ENCODE measurements at regions not wholly inside any gene's neighbourhood (a gene's known extent, or its start where the extent isn't known, plus 50 kb on each side); places are given as distances from the start of the nearest gene placed in this dataset.
A peak's percentile ranks its signal among the peaks of the same experiment; 100 is the strongest.

DNA sequence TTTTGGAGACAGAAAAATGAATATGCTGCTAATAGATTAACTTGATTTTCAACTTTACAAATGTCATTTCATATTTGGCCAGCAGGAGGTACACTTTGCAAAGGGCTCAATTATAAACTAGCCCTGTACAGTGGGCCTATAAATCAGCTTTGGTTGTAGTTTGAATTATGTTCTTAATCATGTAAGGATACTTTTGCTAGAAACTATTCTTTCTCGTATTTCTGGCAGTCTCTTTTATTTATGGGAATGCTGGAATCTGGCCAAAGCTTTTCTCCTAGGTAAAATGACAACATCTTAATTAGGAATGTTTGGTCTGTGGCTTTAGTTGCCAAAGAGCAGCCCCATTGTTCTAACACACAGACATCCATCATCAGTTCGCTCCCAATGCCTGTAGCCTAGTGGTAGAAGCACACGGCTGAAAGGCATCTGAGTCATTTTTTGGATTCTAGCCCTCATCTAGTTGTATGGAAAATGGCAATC, 1322.3 kb upstream of the SEL1L start:
- TF ChIP-seq POLR2AphosphoS5 (IDR thresholded peaks at IDR 0.05) (no peak), POLR2A (IDR thresholded peaks at IDR 0.05) (no peak)
- TF ChIP-seq, protein P1, sequence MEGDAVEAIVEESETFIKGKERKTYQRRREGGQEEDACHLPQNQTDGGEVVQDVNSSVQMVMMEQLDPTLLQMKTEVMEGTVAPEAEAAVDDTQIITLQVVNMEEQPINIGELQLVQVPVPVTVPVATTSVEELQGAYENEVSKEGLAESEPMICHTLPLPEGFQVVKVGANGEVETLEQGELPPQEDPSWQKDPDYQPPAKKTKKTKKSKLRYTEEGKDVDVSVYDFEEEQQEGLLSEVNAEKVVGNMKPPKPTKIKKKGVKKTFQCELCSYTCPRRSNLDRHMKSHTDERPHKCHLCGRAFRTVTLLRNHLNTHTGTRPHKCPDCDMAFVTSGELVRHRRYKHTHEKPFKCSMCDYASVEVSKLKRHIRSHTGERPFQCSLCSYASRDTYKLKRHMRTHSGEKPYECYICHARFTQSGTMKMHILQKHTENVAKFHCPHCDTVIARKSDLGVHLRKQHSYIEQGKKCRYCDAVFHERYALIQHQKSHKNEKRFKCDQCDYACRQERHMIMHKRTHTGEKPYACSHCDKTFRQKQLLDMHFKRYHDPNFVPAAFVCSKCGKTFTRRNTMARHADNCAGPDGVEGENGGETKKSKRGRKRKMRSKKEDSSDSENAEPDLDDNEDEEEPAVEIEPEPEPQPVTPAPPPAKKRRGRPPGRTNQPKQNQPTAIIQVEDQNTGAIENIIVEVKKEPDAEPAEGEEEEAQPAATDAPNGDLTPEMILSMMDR (IDR thresholded peaks at IDR 0.05): peak in 3 of 4 experiments; percentile 22 to 49 (median 48)

Measured in prostate gland (tissue), 2 donors.